HCT116 (cell line): ENCODE measurements at regions not wholly inside any gene's neighbourhood (a gene's known extent, or its start where the extent isn't known, plus 50 kb on each side); places are given as distances from the start of the nearest gene placed in this dataset.
"Not testable (repeated sequence)": the region's sequence is repeated elsewhere in the genome, so short reads cannot be mapped to it uniquely, and the experiment has no call there.

Experiments
- ATAC-seq: fragments of 200-7000 bp; cut with Tn5 transposase; 2 replicates; pipeline ENCODE4 v1.9.1; 2020; ENCODE audit warnings: mild to moderate bottlenecking, moderate library complexity
- BruUV-seq: library from RNA; stranded (reverse); fragments of 400-500 nt; replicated peaks from 2 replicates; lab custom pipeline; 2021; lab: Mats Ljungman, UMichigan
- CTCF ChIA-PET: fragments of 300-600 bp; sonication (Branson Sonifier 250); formaldehyde crosslinking; loops from one replicate; lab custom pipeline; 2021; ENCODE audit warnings: antibody characterized with exemption; lab: Charles Lee
- POLR2A ChIA-PET: fragments of 300-600, 350-600 bp; sonication (Branson Sonifier 250); formaldehyde crosslinking; loops from one replicate; lab custom pipeline; 2021; ENCODE audit warnings: antibody characterized with exemption; lab: Charles Lee
- RAD21 ChIA-PET, 2 experiments: fragments of 300-600 bp; sonication (Branson Sonifier 250); formaldehyde crosslinking; loops; one replicate each; lab custom pipeline; 2023; ENCODE audit warnings: low total read pairs in 2 of 2; ENCODE audit not compliant: uncharacterized antibody in 2 of 2, unreplicated experiment in 2 of 2, low non-redundant PET in 1 of 2; lab: Charles Lee
- DNase-seq: peaks from one replicate; pipeline ENCODE4 v3.0.0-alpha.2; 2010; ENCODE audit warnings: low read depth, low spot score
- H2AFZ ChIP-seq: fragments of 200-600 bp; shearing (Covaris generic), sonication (generic); 2 replicates; pipeline ENCODE4 v1.6.1; 2017; ENCODE audit warnings: low read depth, mixed run types, mixed read lengths, antibody characterized with exemption, low read length; ENCODE audit not compliant: poor library complexity, severe bottlenecking
- H3K27ac ChIP-seq: 2 replicates; pipeline ENCODE4 v1.5.1; 2012; ENCODE audit warnings: low read depth, low read length
- H3K27me3 ChIP-seq: fragments of 200-600 bp; sonication (generic); 2 replicates; pipeline ENCODE4 v1.6.1; 2016; ENCODE audit warnings: mixed run types, low read length, mixed read lengths; ENCODE audit not compliant: insufficient read depth
- H3K36me3 ChIP-seq, 2 experiments: fragments of 200-500 bp in 1 of 2; fragments of 200-600 bp in 1 of 2; sonication (Bioruptor generic) in 1 of 2; sonication (generic) in 1 of 2; 2 replicates each; pipeline versions ENCODE4 v1.5.1 to v1.6.1; 2014 to 2016; ENCODE audit warnings: low read length in 2 of 2, inconsistent platforms in 1 of 2, mixed read lengths in 1 of 2, mixed run types in 1 of 2; ENCODE audit not compliant: insufficient read depth in 2 of 2, control insufficient read depth in 1 of 2
- H3K4me1 ChIP-seq, 2 experiments: fragments of 200-600 bp in 1 of 2; sonication (generic) in 1 of 2; 2 replicates each; pipeline versions ENCODE4 v1.5.1 to v1.6.1; 2012 to 2017; ENCODE audit warnings: low read length in 2 of 2, inconsistent platforms in 1 of 2, mild to moderate bottlenecking in 1 of 2, mixed read lengths in 1 of 2, mixed run types in 1 of 2, moderate library complexity in 1 of 2; ENCODE audit not compliant: insufficient read depth in 2 of 2, control insufficient read depth in 1 of 2
- H3K4me2 ChIP-seq: fragments of 200-600 bp; sonication (generic); 2 replicates; pipeline ENCODE4 v1.6.1; 2017; ENCODE audit warnings: mixed run types, low read length, mixed read lengths
- H3K4me3 ChIP-seq, 2 experiments: fragments of 200-600 bp in 1 of 2; sonication (generic) in 1 of 2; replicated peaks in 1 of 2; 2 replicates each; pipeline ENCODE4 v1.5.1; 2011 to 2016; ENCODE audit warnings: low read length in 2 of 2, control low read depth in 1 of 2, low read depth in 1 of 2, mild to moderate bottlenecking in 1 of 2, mixed read lengths in 1 of 2, mixed run types in 1 of 2
- H3K79me2 ChIP-seq: fragments of 200-600 bp; sonication (generic); 2 replicates; pipeline ENCODE4 v1.6.1; 2017; ENCODE audit warnings: mild to moderate bottlenecking, mixed run types, low read length, moderate library complexity, mixed read lengths; ENCODE audit not compliant: insufficient read depth
- H3K9ac ChIP-seq: fragments of 200-600 bp; sonication (generic); 2 replicates; pipeline ENCODE4 v1.6.1; 2016; ENCODE audit warnings: low read length, mixed read lengths
- H3K9me2 ChIP-seq: fragments of 200-600 bp; sonication (generic), shearing (Covaris generic); 2 replicates; pipeline ENCODE4 v1.6.1; 2017; ENCODE audit warnings: mixed run types, mild to moderate bottlenecking, moderate library complexity; ENCODE audit not compliant: insufficient read depth
- H3K9me3 ChIP-seq, 2 experiments: fragments of 200-500 bp in 1 of 2; fragments of 200-600 bp in 1 of 2; sonication (Bioruptor generic) in 1 of 2; sonication (generic) in 1 of 2; 2 replicates each; pipeline ENCODE4 v1.6.1; 2014 to 2017; ENCODE audit warnings: low read length in 2 of 2, mixed read lengths in 2 of 2, inconsistent platforms in 1 of 2, low read depth in 1 of 2, mild to moderate bottlenecking in 1 of 2, mixed run types in 1 of 2, moderate library complexity in 1 of 2; ENCODE audit not compliant: control insufficient read depth in 1 of 2, insufficient read depth in 1 of 2
- H4K20me1 ChIP-seq: fragments of 200-600 bp; sonication (generic), shearing (Covaris generic); 2 replicates; pipeline ENCODE4 v1.6.1; 2017; ENCODE audit warnings: mixed run types, mild to moderate bottlenecking, moderate library complexity; ENCODE audit not compliant: insufficient read depth
- ATF3 ChIP-seq: IDR thresholded peaks from 2 replicates; pipeline ENCODE4 v1.6.1; 2012
- CTCF ChIP-seq, 3 experiments: fragments of 200-600 bp in 1 of 3; sonication (generic) in 1 of 3; IDR thresholded peaks in 2 of 3; conservative IDR thresholded peaks in 1 of 3; 2 replicates each; pipeline ENCODE4 v1.5.1; 2012 to 2017; ENCODE audit warnings: low read depth in 2 of 3, low read length in 2 of 3, antibody characterized with exemption in 1 of 3, borderline replicate concordance in 1 of 3, control low read depth in 1 of 3, mild to moderate bottlenecking in 1 of 3, mixed read lengths in 1 of 3, mixed run types in 1 of 3, moderate library complexity in 1 of 3; ENCODE audit not compliant: insufficient read depth in 1 of 3
- ELF1 ChIP-seq: IDR thresholded peaks from 2 replicates; pipeline ENCODE4 v1.6.1; 2012; ENCODE audit warnings: low read depth, borderline replicate concordance
- EZH2 ChIP-seq: fragments of 200-600 bp; sonication (generic); IDR thresholded peaks from 2 replicates; pipeline ENCODE4 v1.6.1; 2017; ENCODE audit warnings: antibody characterized with exemption, mixed run types
- EZH2phosphoT487 ChIP-seq: fragments of 200-600 bp; IDR thresholded peaks from 2 replicates; pipeline ENCODE4 v1.6.1; 2018; ENCODE audit warnings: antibody characterized with exemption, borderline replicate concordance
- POLR2AphosphoS5 ChIP-seq: IDR thresholded peaks from 2 replicates; pipeline ENCODE4 v1.6.1; 2011; ENCODE audit warnings: mild to moderate bottlenecking, low read depth, low read length, moderate library complexity
- RAD21 ChIP-seq: IDR thresholded peaks from 2 replicates; pipeline ENCODE4 v1.6.1; 2012; ENCODE audit warnings: low read depth, mild to moderate bottlenecking
- REST ChIP-seq: IDR thresholded peaks from 2 replicates; pipeline ENCODE4 v1.6.1; 2012; ENCODE audit warnings: low read depth
- SRF ChIP-seq: IDR thresholded peaks from 2 replicates; pipeline ENCODE4 v1.6.1; 2012; ENCODE audit warnings: low read depth
- YY1 ChIP-seq: IDR thresholded peaks from 2 replicates; pipeline ENCODE4 v1.6.1; 2011; ENCODE audit warnings: low read length, low read depth, moderate library complexity, mild to moderate bottlenecking; ENCODE audit not compliant: insufficient replicate concordance; ENCODE audit errors: extremely low read depth
- intact Hi-C: fragments of 100-400 bp; cut with micrococcal nuclease; formaldehyde crosslinking; loops from 2 replicates; pipeline ENCODE4 v1.10.0; 2022

- H3K27ac ChIP-seq = no peak overlapping the region
- RAD21 ChIA-PET = no interaction called here
- POLR2A ChIA-PET = no interaction called here
- H3K4me1 ChIP-seq = no peaks in the 10 kb centered on the region
- no peaks in the 10 kb centered on the region for H3K9me3 ChIP-seq
- no peak overlapping the region for H2AFZ ChIP-seq
- no peak for ATAC-seq
- no peak overlapping the region for H3K4me2 ChIP-seq
- no peaks in the 10 kb centered on the region for H3K9me2 ChIP-seq
- no peaks in the 10 kb centered on the region for H4K20me1 ChIP-seq
- no peaks in the 10 kb centered on the region for H3K36me3 ChIP-seq
- DNase-seq = no peak
- H3K27me3 ChIP-seq = no peaks in the 10 kb centered on the region
- no TSS peak for BruUV-seq
- no peak overlapping the region for H3K4me3 ChIP-seq
- H3K9ac ChIP-seq = no peak overlapping the region
- no peaks in the 10 kb centered on the region for H3K79me2 ChIP-seq
- CTCF ChIA-PET = no interaction called here
- intact Hi-C loops = no loop called here
- TF ChIP-seq RAD21 (peak; percentile 25; the same call in 1 of the 2 replicates), EZH2phosphoT487 (no peak), EZH2 (no peak), YY1 (no peak), CTCF (IDR thresholded peaks at IDR 0.05 in 2 of 3, conservative IDR thresholded peaks at IDR 0.05 in 1 of 3; ENCODE audit: borderline replicate concordance in 1 of 3, insufficient read depth in 1 of 3, low read depth in 2 of 3, low read length in 2 of 3) (peak; percentile 6 to 34 (median 20); a peak in 2 of 6 replicates), SRF (no peak), POLR2AphosphoS5 (no peak), REST (no peak), ATF3 (no peak), ELF1 (no peak)
These were observed 58.0 kb upstream of the FRMPD4 start for GRCh38 chrX:12080265-12080664.

- H3K4me1 ChIP-seq, H2AFZ ChIP-seq, BruUV-seq, H3K9me3 ChIP-seq, H3K9me2 ChIP-seq, intact Hi-C loops, H4K20me1 ChIP-seq, CTCF ChIA-PET, POLR2A ChIA-PET, H3K36me3 ChIP-seq, RAD21 ChIA-PET, H3K9ac ChIP-seq, ATAC-seq, H3K79me2 ChIP-seq, H3K27ac ChIP-seq, H3K27me3 ChIP-seq, H3K4me2 ChIP-seq, DNase-seq, H3K4me3 ChIP-seq: not testable (repeated sequence)
These were observed 55.3 kb upstream of the FRMPD4 start for GRCh38 chrX:12082959-12083358.
